ENCODE measurements at regions not wholly inside any gene's neighbourhood (a gene's known extent, or its start where the extent isn't known, plus 50 kb on each side); places are given as distances from the start of the nearest gene placed in this dataset.
"Not testable (repeated sequence)": the region's sequence is repeated elsewhere in the genome, so short reads cannot be mapped to it uniquely, and the experiment has no call there.

GRCh38 chr2:176779917-176780316 is 432.7 kb upstream of the HNRNPA3 start:
- DNase-seq, result no peak

- no peak for DNase-seq
These were observed 432.2 kb upstream of the HNRNPA3 start for GRCh38 chr2:176780348-176780747.

GRCh38 chr2:176781570-176782217 is 430.9 kb upstream of the HNRNPA3 start:
- peak; percentile 20 for DNase-seq

- DNase-seq, result no peak
These were observed 427.9 kb upstream of the HNRNPA3 start for GRCh38 chr2:176784633-176785200.

- DNase-seq, result no peak
These were observed 422.8 kb upstream of the HNRNPA3 start for GRCh38 chr2:176789751-176790150.

GRCh38 chr2:176790468-176790867 is 422.1 kb upstream of the HNRNPA3 start:
- no peak for DNase-seq

GRCh38 chr2:176793792-176794191 is 418.8 kb upstream of the HNRNPA3 start:
- DNase-seq, result no peak

- DNase-seq, result no peak
These were observed 418.2 kb upstream of the HNRNPA3 start for GRCh38 chr2:176794392-176794791.

GRCh38 chr2:176795823-176796222 is 416.8 kb upstream of the HNRNPA3 start:
- DNase-seq, result no peak

- not testable (repeated sequence) for DNase-seq
These were observed 415.9 kb upstream of the HNRNPA3 start for GRCh38 chr2:176796677-176797076.

- no peak for DNase-seq
These were observed 408.2 kb upstream of the HNRNPA3 start for GRCh38 chr2:176804392-176804791.

- no peak for DNase-seq
These were observed 407.2 kb upstream of the HNRNPA3 start for GRCh38 chr2:176805345-176805744.

GRCh38 chr2:176812246-176812775 is 400.3 kb upstream of the HNRNPA3 start:
- no peak for DNase-seq

GRCh38 chr2:176813156-176813555 is 399.4 kb upstream of the HNRNPA3 start:
- DNase-seq, result no peak

GRCh38 chr2:176813621-176814049 is 399.0 kb upstream of the HNRNPA3 start:
- DNase-seq, result no peak

GRCh38 chr2:176814274-176814673 is 398.3 kb upstream of the HNRNPA3 start:
- DNase-seq, result no peak

- peak; percentile 68 for DNase-seq
These were observed 397.7 kb upstream of the HNRNPA3 start for GRCh38 chr2:176814740-176815367.

GRCh38 chr2:176817061-176817565 is 395.5 kb upstream of the HNRNPA3 start:
- peak; percentile 32 for DNase-seq

GRCh38 chr2:176818076-176818475 is 394.5 kb upstream of the HNRNPA3 start:
- no peak for DNase-seq

GRCh38 chr2:176818617-176819016 is 394.0 kb upstream of the HNRNPA3 start:
- no peak for DNase-seq

- no peak for DNase-seq
These were observed 393.3 kb upstream of the HNRNPA3 start for GRCh38 chr2:176819306-176819705.

- DNase-seq, result no peak
These were observed 392.1 kb upstream of the HNRNPA3 start for GRCh38 chr2:176820371-176820932.

- DNase-seq, result no peak
These were observed 391.2 kb upstream of the HNRNPA3 start for GRCh38 chr2:176821350-176821749.

GRCh38 chr2:176822060-176822459 is 390.5 kb upstream of the HNRNPA3 start:
- DNase-seq, result no peak

All from hematopoietic multipotent progenitor cell treated with erythropoietin and hydrocortisone succinate and interleukin-3 and kit ligand, for 4 days (in vitro differentiated cells).